K562 (cell line): ENCODE measurements at regions not wholly inside any gene's neighbourhood (a gene's known extent, or its start where the extent isn't known, plus 50 kb on each side); places are given as distances from the start of the nearest gene placed in this dataset.

Experiments
- ATAC-seq: fragments of 200-7000 bp; cut with Tn5 transposase; 3 replicates; pipeline ENCODE4 v1.9.1; 2020; ENCODE audit warnings: moderate library complexity
- BruUV-seq: library from RNA; stranded (reverse); fragments of 400-500 nt; replicated peaks from 2 replicates; lab custom pipeline; 2021; lab: Mats Ljungman, UMichigan
- CTCF ChIA-PET: fragments of 300-600 bp; formaldehyde crosslinking; extraction: SDS; loops from one replicate; lab custom pipeline; 2021; ENCODE audit warnings: low intra/inter-chr PET ratio; lab: Yijun Ruan, JAX
- POLR2A ChIA-PET: fragments of 300-600, 350-650 bp; sonication (Branson Sonifier 250); formaldehyde crosslinking; extraction: SDS; loops from one replicate; lab custom pipeline; 2021; ENCODE audit warnings: antibody characterized with exemption, inconsistent platforms; lab: Yijun Ruan, JAX
- DNase-seq, 4 experiments: peaks; one replicate each; pipeline versions ENCODE4 v3.0.0 to v3.0.0-alpha.2; 2011 to 2018; ENCODE audit warnings: low spot score in 3 of 4, mixed read lengths in 3 of 4; ENCODE audit errors: extremely low read depth in 1 of 4
- FAIRE-seq: peaks from 2 replicates; lab custom pipeline; 2011; peaks lifted over from hg19 to GRCh38; lab: Jason Lieb, UNC
- H2AFZ ChIP-seq: 2 replicates; pipeline ENCODE4 v1.6.0; 2011; ENCODE audit warnings: low read depth, low read length, control low read depth, inconsistent platforms
- H3K27ac ChIP-seq: fragments of 200-600 bp; 3 replicates; pipeline ENCODE4 v1.8.0; 2011; ENCODE audit warnings: low read depth, mild to moderate bottlenecking, control low read depth, inconsistent platforms, low read length, moderate library complexity, mixed read lengths; ENCODE audit errors: extremely low read depth
- H3K27me3 ChIP-seq, 2 experiments: fragments of 300-600 bp in 1 of 2; 2 replicates in 1 of 2; 3 replicates in 1 of 2; pipeline versions ENCODE4 v1.6.0 to v1.8.0; 2011; ENCODE audit warnings: inconsistent platforms in 2 of 2, low read length in 2 of 2, mild to moderate bottlenecking in 1 of 2, mixed read lengths in 1 of 2, moderate library complexity in 1 of 2; ENCODE audit not compliant: control insufficient read depth in 2 of 2, insufficient read depth in 2 of 2
- H3K36me3 ChIP-seq: fragments of 300-600 bp; 3 replicates; pipeline ENCODE4 v1.8.0; 2011; ENCODE audit warnings: mild to moderate bottlenecking, low read length, inconsistent platforms; ENCODE audit not compliant: control insufficient read depth, insufficient read depth
- H3K4me1 ChIP-seq, 2 experiments: fragments of 200-600 bp in 1 of 2; replicated peaks in 1 of 2; 2 replicates in 1 of 2; 3 replicates in 1 of 2; pipeline versions ENCODE4 v1.5.1 to v1.8.0; 2011; ENCODE audit warnings: inconsistent platforms in 2 of 2, low read length in 2 of 2, mild to moderate bottlenecking in 1 of 2, mixed read lengths in 1 of 2, moderate library complexity in 1 of 2; ENCODE audit not compliant: control insufficient read depth in 2 of 2, insufficient read depth in 2 of 2
- H3K4me2 ChIP-seq: 2 replicates; pipeline ENCODE4 v1.6.1; 2011; ENCODE audit warnings: low read length, control low read depth, inconsistent platforms, mixed read lengths; ENCODE audit not compliant: insufficient read depth
- H3K4me3 ChIP-seq: fragments of 200-600 bp; sonication (generic), shearing (Covaris generic); 2 replicates; pipeline ENCODE4 v1.5.1; 2016; ENCODE audit warnings: control low read depth, inconsistent platforms
- H3K79me2 ChIP-seq: fragments of 200-600 bp; 3 replicates; pipeline ENCODE4 v1.8.0; 2011; ENCODE audit warnings: low read length, inconsistent platforms; ENCODE audit not compliant: control insufficient read depth, insufficient read depth
- H3K9ac ChIP-seq, 2 experiments: 2 replicates each; pipeline versions ENCODE4 v1.6.0 to v1.6.1; 2011; ENCODE audit warnings: low read depth in 2 of 2, low read length in 2 of 2, control low read depth in 1 of 2, inconsistent platforms in 1 of 2, mild to moderate bottlenecking in 1 of 2, mixed read lengths in 1 of 2; ENCODE audit not compliant: insufficient read depth in 1 of 2
- H3K9me1 ChIP-seq: one replicate; pipeline ENCODE4 v1.6.0; 2011; ENCODE audit warnings: inconsistent platforms, mild to moderate bottlenecking, low read length, moderate library complexity; ENCODE audit not compliant: control insufficient read depth, insufficient read depth
- H3K9me3 ChIP-seq: replicated peaks from 2 replicates; pipeline ENCODE4 v1.5.1; 2011; ENCODE audit warnings: low read depth, low read length, inconsistent platforms; ENCODE audit not compliant: control insufficient read depth, insufficient read depth
- H4K20me1 ChIP-seq: replicated peaks from 2 replicates; pipeline ENCODE4 v1.6.1; 2011; ENCODE audit warnings: low read length, inconsistent platforms, mixed read lengths; ENCODE audit not compliant: control insufficient read depth, insufficient read depth
- ELF1 ChIP-seq: fragments of 200-800 bp; sonication (Bioruptor generic); IDR thresholded peaks from 2 replicates; pipeline ENCODE4 v1.6.1; 2016; ENCODE audit warnings: missing genetic modification characterization, missing compliant biosample characterization
- WGBS: fragments of 100-300 bp; shearing (Covaris generic); methylation state at CpG from one replicate; pipeline ENCODE4 v1.1.6; 2016; ENCODE audit warnings: low coverage, mixed read lengths; ENCODE audit not compliant: insufficient coverage; ENCODE audit errors: missing lambda C conversion rate; 5-methylcytosine and 5-hydroxymethylcytosine counted together
- in situ Hi-C: fragments of 300-500 bp; cut with MboI; formaldehyde crosslinking; loops from 4 replicates; pipeline ENCODE4 v1.15.0; 2018; ENCODE audit warnings: inconsistent platforms, mixed read lengths
- intact Hi-C: fragments of 100-400 bp; cut with micrococcal nuclease; formaldehyde crosslinking; loops from 2 replicates; pipeline ENCODE4 v1.14.2; 2022
- TF ChIP-seq, protein P1 (sequence below), 2 experiments: fragments of 450-650 bp; formaldehyde crosslinking in 1 of 2; IDR thresholded peaks; 2 replicates each; pipeline versions ENCODE4 v1.4.0 to v1.6.1; 2014 to 2020; ENCODE audit warnings: mild to moderate bottlenecking in 2 of 2, borderline replicate concordance in 1 of 2, low read depth in 1 of 2
- TF ChIP-seq, protein P2 (sequence below): fragments of 250-450 bp; sonication (Bioruptor Pico); IDR thresholded peaks from 2 replicates; pipeline ENCODE4 v1.4.0; 2020; ENCODE audit warnings: mild to moderate bottlenecking, moderate library complexity
- TF ChIP-seq, protein P3 (sequence below): fragments of 450-650 bp; formaldehyde crosslinking; IDR thresholded peaks from 2 replicates; pipeline ENCODE4 v1.4.0; 2020; ENCODE audit warnings: mild to moderate bottlenecking, moderate library complexity

DNA sequence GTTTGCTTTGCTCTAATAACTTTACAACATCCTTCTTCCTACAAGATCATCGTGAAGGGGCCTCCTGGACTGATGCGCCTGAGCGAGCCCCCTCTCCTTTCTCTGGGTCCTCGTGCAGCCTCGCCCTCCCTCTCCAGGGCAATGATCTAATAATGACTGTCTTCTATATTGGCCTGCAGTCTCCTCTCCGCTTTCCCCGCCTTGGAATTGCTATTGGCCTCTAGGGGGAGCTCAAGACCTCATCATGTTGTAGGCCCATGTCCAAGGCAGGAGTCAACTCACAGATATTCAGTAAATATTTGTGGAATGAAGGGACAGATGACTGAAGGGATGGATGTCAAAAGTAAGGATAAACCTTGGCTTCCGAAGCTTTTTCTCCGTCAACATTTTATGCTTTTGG lies 1180.3 kb downstream of the TYW1 start:
- H3K9me1 ChIP-seq, result no peaks in the 10 kb centered on the region
- no peaks in the 10 kb centered on the region for H3K36me3 ChIP-seq
- no peaks in the 10 kb centered on the region; a peak in 1 of 5 replicates for H3K4me1 ChIP-seq
- ATAC-seq, result peak; percentile 97
- peak; percentile 70 to 80 (median 74) for DNase-seq
- no peak overlapping the region for H3K4me2 ChIP-seq
- WGBS, result under 1% methylated on average over 9 of the region's 9 CpGs
- no peak overlapping the region for H2AFZ ChIP-seq
- BruUV-seq, result no TSS peak
- intact Hi-C loops, result no loop called here
- H3K79me2 ChIP-seq, result no peaks in the 10 kb centered on the region
- no peak overlapping the region for H3K27ac ChIP-seq
- CTCF ChIA-PET, result no interaction called here
- FAIRE-seq, result peak; percentile 86
- H3K9ac ChIP-seq, result no peak overlapping the region
- no peaks in the 10 kb centered on the region; a peak in 1 of 5 replicates for H3K27me3 ChIP-seq
- no peaks in the 10 kb centered on the region for H3K9me3 ChIP-seq
- POLR2A ChIA-PET, result interaction anchor here (0.6 kb wide), 1 partner anchor 44 kb away, joined by 3 read pairs; no protein-coding TSS in a partner anchor
- H3K4me3 ChIP-seq, result no peak overlapping the region
- H4K20me1 ChIP-seq, result no peaks in the 10 kb centered on the region; the same call in 1 of the 2 replicates
- in situ Hi-C loops, result no loop called here
- TF ChIP-seq, protein P1, sequence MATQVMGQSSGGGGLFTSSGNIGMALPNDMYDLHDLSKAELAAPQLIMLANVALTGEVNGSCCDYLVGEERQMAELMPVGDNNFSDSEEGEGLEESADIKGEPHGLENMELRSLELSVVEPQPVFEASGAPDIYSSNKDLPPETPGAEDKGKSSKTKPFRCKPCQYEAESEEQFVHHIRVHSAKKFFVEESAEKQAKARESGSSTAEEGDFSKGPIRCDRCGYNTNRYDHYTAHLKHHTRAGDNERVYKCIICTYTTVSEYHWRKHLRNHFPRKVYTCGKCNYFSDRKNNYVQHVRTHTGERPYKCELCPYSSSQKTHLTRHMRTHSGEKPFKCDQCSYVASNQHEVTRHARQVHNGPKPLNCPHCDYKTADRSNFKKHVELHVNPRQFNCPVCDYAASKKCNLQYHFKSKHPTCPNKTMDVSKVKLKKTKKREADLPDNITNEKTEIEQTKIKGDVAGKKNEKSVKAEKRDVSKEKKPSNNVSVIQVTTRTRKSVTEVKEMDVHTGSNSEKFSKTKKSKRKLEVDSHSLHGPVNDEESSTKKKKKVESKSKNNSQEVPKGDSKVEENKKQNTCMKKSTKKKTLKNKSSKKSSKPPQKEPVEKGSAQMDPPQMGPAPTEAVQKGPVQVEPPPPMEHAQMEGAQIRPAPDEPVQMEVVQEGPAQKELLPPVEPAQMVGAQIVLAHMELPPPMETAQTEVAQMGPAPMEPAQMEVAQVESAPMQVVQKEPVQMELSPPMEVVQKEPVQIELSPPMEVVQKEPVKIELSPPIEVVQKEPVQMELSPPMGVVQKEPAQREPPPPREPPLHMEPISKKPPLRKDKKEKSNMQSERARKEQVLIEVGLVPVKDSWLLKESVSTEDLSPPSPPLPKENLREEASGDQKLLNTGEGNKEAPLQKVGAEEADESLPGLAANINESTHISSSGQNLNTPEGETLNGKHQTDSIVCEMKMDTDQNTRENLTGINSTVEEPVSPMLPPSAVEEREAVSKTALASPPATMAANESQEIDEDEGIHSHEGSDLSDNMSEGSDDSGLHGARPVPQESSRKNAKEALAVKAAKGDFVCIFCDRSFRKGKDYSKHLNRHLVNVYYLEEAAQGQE (IDR thresholded peaks at IDR 0.05; ENCODE audit: borderline replicate concordance), result peak; percentile 38; the same call in 1 of the 2 replicates
- TF ChIP-seq, protein P1 (CRISPR knock-in tag; IDR thresholded peaks at IDR 0.05; ENCODE audit: low read depth), result no peak
- TF ChIP-seq, protein P2, sequence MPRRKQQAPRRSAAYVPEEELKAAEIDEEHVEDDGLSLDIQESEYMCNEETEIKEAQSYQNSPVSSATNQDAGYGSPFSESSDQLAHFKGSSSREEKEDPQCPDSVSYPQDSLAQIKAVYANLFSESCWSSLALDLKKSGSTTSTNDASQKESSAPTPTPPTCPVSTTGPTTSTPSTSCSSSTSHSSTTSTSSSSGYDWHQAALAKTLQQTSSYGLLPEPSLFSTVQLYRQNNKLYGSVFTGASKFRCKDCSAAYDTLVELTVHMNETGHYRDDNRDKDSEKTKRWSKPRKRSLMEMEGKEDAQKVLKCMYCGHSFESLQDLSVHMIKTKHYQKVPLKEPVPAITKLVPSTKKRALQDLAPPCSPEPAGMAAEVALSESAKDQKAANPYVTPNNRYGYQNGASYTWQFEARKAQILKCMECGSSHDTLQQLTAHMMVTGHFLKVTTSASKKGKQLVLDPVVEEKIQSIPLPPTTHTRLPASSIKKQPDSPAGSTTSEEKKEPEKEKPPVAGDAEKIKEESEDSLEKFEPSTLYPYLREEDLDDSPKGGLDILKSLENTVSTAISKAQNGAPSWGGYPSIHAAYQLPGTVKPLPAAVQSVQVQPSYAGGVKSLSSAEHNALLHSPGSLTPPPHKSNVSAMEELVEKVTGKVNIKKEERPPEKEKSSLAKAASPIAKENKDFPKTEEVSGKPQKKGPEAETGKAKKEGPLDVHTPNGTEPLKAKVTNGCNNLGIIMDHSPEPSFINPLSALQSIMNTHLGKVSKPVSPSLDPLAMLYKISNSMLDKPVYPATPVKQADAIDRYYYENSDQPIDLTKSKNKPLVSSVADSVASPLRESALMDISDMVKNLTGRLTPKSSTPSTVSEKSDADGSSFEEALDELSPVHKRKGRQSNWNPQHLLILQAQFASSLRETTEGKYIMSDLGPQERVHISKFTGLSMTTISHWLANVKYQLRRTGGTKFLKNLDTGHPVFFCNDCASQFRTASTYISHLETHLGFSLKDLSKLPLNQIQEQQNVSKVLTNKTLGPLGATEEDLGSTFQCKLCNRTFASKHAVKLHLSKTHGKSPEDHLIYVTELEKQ (CRISPR knock-in tag), result no peak
- no peak for TF ChIP-seq ELF1 (tag)
- TF ChIP-seq, protein P3, sequence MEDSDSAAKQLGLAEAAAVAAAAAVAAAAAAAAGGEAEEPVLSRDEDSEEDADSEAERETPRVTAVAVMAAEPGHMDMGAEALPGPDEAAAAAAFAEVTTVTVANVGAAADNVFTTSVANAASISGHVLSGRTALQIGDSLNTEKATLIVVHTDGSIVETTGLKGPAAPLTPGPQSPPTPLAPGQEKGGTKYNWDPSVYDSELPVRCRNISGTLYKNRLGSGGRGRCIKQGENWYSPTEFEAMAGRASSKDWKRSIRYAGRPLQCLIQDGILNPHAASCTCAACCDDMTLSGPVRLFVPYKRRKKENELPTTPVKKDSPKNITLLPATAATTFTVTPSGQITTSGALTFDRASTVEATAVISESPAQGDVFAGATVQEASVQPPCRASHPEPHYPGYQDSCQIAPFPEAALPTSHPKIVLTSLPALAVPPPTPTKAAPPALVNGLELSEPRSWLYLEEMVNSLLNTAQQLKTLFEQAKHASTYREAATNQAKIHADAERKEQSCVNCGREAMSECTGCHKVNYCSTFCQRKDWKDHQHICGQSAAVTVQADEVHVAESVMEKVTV, result 0 out of 2 replicates have a peak, but pooled peaks have one; percentile 12
